ENCODE measurements at regions not wholly inside any gene's neighbourhood (a gene's known extent, or its start where the extent isn't known, plus 50 kb on each side); places are given as distances from the start of the nearest gene placed in this dataset.
"Not testable (repeated sequence)": the region's sequence is repeated elsewhere in the genome, so short reads cannot be mapped to it uniquely, and the experiment has no call there.

DNA sequence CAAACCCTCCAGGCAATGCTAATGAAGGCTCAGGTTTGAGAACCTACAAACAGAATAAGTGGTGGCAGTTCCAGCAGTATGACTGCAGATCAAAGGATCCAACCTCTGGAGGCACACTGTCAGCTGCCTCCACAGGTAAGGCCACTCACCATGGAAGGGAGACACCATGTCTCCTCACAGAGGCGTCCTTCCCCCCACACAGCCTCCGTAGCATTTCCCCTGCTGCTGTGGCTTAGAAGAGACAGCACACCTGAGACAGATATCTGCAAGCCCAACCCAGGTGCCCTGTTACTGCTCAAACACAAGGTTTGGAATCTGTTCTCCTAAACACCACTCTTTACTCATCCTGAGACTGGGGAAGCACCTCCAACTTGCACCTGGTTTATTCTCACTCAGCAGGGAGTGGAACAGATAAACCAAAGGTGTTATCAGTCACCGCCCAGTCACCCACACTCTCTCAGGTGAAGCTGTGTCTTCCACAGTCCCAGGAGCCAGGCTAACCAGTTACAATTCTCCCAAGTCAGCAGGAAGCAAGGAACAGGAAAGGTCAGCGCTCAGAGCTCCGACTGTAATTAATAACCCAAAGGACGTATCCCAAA, 311.2 kb downstream of the FOXO1 start:
- H3K9me3 ChIP-seq (ENCODE audit: control insufficient read depth in 2 of 3, insufficient read depth in 1 of 3, low read length in 3 of 3): no peaks in the 10 kb centered on the region
- DNase-seq (no peak), FAIRE-seq (no peak)
- peaks cover 0 to 3% (median 0%) of the 10 kb centered on the region in 3 donors for H3K4me1 ChIP-seq (ENCODE audit: control insufficient read depth in 2 of 3, insufficient read depth in 2 of 3, low read depth in 1 of 3, low read length in 3 of 3)
- H3K27me3 ChIP-seq (ENCODE audit: control insufficient read depth, insufficient read depth, low read length): no peaks in the 10 kb centered on the region
- no peak overlapping the region for H3K4me3 ChIP-seq (ENCODE audit: low read length in 3 of 3)
- no peak overlapping the region for H3K9ac ChIP-seq (ENCODE audit: low read length in 3 of 3)
- H3K36me3 ChIP-seq (ENCODE audit: control insufficient read depth in 2 of 3, insufficient read depth in 3 of 3, low read length in 3 of 3): no peaks in the 10 kb centered on the region
- intact Hi-C loops (cut with DNase I): no loop called here
- TF ChIP-seq, protein P1, sequence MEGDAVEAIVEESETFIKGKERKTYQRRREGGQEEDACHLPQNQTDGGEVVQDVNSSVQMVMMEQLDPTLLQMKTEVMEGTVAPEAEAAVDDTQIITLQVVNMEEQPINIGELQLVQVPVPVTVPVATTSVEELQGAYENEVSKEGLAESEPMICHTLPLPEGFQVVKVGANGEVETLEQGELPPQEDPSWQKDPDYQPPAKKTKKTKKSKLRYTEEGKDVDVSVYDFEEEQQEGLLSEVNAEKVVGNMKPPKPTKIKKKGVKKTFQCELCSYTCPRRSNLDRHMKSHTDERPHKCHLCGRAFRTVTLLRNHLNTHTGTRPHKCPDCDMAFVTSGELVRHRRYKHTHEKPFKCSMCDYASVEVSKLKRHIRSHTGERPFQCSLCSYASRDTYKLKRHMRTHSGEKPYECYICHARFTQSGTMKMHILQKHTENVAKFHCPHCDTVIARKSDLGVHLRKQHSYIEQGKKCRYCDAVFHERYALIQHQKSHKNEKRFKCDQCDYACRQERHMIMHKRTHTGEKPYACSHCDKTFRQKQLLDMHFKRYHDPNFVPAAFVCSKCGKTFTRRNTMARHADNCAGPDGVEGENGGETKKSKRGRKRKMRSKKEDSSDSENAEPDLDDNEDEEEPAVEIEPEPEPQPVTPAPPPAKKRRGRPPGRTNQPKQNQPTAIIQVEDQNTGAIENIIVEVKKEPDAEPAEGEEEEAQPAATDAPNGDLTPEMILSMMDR (IDR thresholded peaks at IDR 0.05; ENCODE audit: borderline replicate concordance, extremely low read depth, insufficient read depth): no peak
- no peak overlapping the region for H3K27ac ChIP-seq (ENCODE audit: low read depth in 2 of 2, low read length in 2 of 2)

DNA sequence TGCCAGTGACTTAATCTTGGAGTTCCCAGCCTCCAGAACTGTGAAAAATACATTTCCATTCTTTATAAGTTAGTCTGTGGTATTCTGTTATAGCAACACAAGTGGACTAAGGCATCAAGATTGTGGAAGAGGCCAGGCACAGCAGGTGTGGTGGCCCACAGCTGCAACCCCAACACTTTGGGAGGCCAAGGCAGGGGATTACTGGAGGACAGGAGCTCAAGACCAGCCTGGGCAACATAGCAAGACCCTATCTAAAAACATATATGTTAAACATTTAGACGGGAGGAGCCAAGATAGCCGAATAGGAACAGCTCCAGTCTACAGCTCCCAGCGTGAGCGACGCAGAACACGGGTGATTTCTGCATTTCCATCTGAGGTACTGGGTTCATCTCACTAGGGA, 310.4 kb downstream of the FOXO1 start:
- H3K27ac ChIP-seq (ENCODE audit: low read depth in 2 of 2, low read length in 2 of 2): no peak overlapping the region
- H3K4me1 ChIP-seq (ENCODE audit: control insufficient read depth in 2 of 3, insufficient read depth in 2 of 3, low read depth in 1 of 3, low read length in 3 of 3): peaks cover 0 to 3% (median 0%) of the 10 kb centered on the region in 3 donors
- no peak overlapping the region for H3K4me3 ChIP-seq (ENCODE audit: low read length in 3 of 3)
- intact Hi-C loops (cut with DNase I): no loop called here
- no peak for FAIRE-seq
- H3K36me3 ChIP-seq (ENCODE audit: control insufficient read depth in 2 of 3, insufficient read depth in 3 of 3, low read length in 3 of 3): no peaks in the 10 kb centered on the region
- TF ChIP-seq, protein P1 (IDR thresholded peaks at IDR 0.05; ENCODE audit: borderline replicate concordance, extremely low read depth, insufficient read depth): no peak
- H3K27me3 ChIP-seq (ENCODE audit: control insufficient read depth, insufficient read depth, low read length): no peaks in the 10 kb centered on the region
- DNase-seq: no peak
- no peaks in the 10 kb centered on the region for H3K9me3 ChIP-seq (ENCODE audit: control insufficient read depth in 2 of 3, insufficient read depth in 1 of 3, low read length in 3 of 3)
- H3K9ac ChIP-seq (ENCODE audit: low read length in 3 of 3): no peak overlapping the region

GRCh38 chr13:40356458-40356857, 310.0 kb downstream of the FOXO1 start:
- DNase-seq; H3K27ac ChIP-seq (ENCODE audit: low read depth in 2 of 2, low read length in 2 of 2); H3K36me3 ChIP-seq (ENCODE audit: control insufficient read depth in 2 of 3, insufficient read depth in 3 of 3, low read length in 3 of 3); H3K9ac ChIP-seq (ENCODE audit: low read length in 3 of 3); H3K27me3 ChIP-seq (ENCODE audit: control insufficient read depth, insufficient read depth, low read length); H3K9me3 ChIP-seq (ENCODE audit: control insufficient read depth in 2 of 3, insufficient read depth in 1 of 3, low read length in 3 of 3); FAIRE-seq; intact Hi-C loops (cut with DNase I); H3K4me3 ChIP-seq (ENCODE audit: low read length in 3 of 3); H3K4me1 ChIP-seq (ENCODE audit: control insufficient read depth in 2 of 3, insufficient read depth in 2 of 3, low read depth in 1 of 3, low read length in 3 of 3): not testable (repeated sequence)

DNA sequence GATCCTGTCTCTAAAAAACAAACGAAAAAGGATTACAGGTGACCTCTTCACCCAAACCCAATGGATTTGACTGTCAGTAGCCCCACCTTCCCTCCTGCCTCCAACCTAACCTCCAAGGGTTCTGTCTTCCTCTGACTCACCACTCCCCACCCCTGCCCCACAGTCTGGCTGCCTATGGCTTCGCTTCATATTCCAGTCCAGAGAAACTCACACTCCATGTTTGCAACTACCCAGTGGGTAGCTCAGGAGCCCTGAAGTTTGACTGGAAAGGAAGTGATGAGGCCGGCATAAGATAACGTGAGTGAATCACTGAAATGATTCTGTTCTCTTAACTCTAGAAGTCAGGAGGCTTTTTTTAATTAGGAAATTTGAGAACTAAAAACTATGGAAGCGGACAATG, 303.9 kb downstream of the FOXO1 start:
- no peak overlapping the region for H3K9ac ChIP-seq (ENCODE audit: low read length in 3 of 3)
- DNase-seq (no peak), FAIRE-seq (no peak)
- TF ChIP-seq, protein P1 (IDR thresholded peaks at IDR 0.05; ENCODE audit: borderline replicate concordance, extremely low read depth, insufficient read depth): no peak
- no peaks in the 10 kb centered on the region for H3K4me1 ChIP-seq (ENCODE audit: control insufficient read depth in 2 of 3, insufficient read depth in 2 of 3, low read depth in 1 of 3, low read length in 3 of 3)
- H3K9me3 ChIP-seq (ENCODE audit: control insufficient read depth in 2 of 3, insufficient read depth in 1 of 3, low read length in 3 of 3): no peaks in the 10 kb centered on the region
- no peaks in the 10 kb centered on the region for H3K36me3 ChIP-seq (ENCODE audit: control insufficient read depth in 2 of 3, insufficient read depth in 3 of 3, low read length in 3 of 3)
- H3K27ac ChIP-seq (ENCODE audit: low read depth in 2 of 2, low read length in 2 of 2): no peak overlapping the region
- no peak overlapping the region for H3K4me3 ChIP-seq (ENCODE audit: low read length in 3 of 3)
- intact Hi-C loops (cut with DNase I): no loop called here
- H3K27me3 ChIP-seq (ENCODE audit: control insufficient read depth, insufficient read depth, low read length): no peaks in the 10 kb centered on the region
